GM19351 (cell line): ENCODE measurements at regions not wholly inside any gene's neighbourhood (a gene's known extent, or its start where the extent isn't known, plus 50 kb on each side); places are given as distances from the start of the nearest gene placed in this dataset.
A peak's percentile ranks its signal among the peaks of the same experiment; 100 is the strongest.

Experiments used
- ATAC-seq: cut with Tn5 transposase; IDR thresholded peaks from one replicate; pipeline ENCODE4 v1.9.1; 2021; ENCODE audit warnings: mild to moderate bottlenecking, moderate library complexity; ENCODE audit not compliant: unreplicated experiment

DNA sequence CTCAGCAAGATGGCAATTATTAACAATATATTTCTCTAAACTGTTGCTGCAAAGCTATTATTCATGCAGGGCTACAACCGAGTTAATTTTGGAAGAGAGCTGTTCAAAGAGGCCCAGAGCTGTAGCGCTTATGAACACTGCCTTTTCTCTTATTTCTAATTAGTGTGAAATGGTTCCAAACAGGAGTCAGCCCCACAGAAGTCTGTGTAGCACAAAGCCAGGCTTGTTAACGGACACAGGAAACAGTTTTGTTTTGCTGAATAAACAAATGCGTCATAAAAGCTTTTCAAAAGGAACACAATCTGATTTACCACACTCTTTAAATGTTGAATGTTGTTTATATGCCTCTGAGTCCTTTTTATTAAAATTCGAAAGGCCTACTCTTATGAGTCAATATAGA, 396.5 kb downstream of the ANXA1 start:
- ATAC-seq = no peak

DNA sequence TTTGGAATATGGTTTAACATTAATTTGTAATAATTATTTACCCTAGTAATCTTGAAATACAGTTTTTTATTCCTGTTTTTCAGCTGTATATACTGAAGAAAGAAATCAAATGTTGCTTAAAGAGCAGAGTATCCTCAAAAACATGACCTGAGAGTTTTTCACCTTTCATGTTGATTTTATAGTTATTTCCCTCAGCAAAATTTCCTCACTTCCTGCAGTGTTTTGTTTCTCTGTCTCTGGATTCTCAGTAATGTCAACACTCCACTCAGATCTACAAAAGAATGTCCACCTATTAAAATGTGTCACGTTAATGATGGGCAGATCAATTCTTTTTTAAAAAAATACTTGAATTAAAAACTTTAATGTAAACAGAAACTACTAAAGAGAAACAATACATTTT, 398.3 kb downstream of the ANXA1 start:
- no peak for ATAC-seq

DNA sequence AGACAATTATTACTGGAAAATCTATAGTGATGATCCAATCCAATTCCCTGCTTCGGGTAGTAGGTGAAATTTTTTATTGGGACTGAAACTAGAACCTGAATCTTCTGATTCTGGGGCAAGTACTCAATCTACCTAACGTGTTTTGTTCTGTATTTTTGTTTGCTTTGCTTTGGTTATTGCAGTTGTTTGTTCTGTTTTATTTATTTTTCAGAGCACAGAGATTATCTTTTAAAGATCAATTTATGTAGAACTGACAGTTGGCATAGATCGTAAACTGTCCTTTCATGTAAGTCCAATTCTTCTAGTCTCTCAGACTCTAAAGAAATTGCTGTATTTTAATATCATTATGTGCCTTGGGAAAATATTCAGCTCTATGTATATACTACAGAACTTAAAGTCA, 401.6 kb downstream of the ANXA1 start:
- ATAC-seq = no peak

DNA sequence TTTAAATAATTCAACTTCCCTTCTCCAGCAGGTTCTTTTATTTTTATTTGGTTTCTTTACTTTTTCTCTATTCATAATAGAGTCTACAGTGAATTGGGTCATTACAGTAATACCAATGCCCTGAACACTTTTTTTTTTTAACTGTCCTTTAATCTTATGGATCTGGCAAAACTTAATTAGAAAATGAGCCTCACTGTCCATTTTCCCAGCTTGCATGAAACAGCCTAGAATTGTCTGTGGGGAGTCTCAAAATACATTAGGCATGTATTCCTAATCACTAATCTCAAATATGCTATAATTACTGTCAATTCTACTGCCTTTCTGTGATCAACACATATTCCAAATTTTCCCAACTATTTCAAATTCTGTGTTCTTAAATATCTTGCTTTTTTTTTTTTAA, 406.8 kb downstream of the ANXA1 start:
- ATAC-seq = no peak

DNA sequence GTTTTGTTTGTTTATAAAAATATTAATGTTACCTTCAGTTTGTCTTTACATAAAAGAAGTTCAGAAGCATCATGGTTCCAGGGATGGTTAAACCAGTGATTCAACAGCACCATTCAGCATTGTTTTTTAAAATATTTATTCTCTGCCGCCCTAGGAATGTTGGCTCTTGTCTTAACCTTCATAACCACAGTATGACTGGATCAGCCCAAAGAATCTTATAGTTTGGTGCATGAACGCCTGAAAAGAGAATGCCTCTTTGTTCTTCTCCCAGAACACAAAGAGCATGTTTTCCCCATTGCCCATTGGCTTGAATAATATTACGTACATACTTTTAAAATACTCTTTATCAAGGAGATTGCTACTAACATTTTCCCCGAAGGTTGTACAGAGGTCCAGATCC, 413.4 kb downstream of the ANXA1 start:
- ATAC-seq = no peak

DNA sequence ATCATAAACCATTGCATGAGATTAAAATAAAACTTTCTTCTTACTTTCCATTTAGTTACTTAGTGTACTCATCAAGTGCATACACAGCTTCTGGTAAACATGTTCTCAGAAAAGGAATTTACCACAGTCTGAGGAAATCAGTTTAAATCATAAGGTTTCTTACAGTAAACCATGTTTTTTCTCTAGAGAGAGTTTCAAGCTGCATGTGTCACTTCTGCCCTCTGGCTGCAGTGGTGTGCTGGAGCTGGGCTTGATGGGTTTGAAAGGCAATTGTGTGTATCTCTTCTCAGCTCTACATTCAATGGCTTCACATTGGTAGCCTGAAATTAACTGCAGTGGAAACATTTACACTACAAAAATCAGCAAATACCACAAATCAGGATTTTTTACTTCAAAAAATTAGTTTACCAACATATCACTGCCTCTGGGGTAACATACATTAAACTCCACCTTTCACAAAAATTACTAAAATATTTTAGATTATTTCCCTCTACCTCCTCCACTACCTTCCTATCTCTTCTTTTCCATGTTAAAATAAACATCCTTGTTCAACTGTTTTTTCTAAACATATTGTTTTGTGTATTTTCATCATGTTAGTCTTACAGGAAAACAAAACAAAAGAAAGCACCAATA, 414.3 kb downstream of the ANXA1 start:
- no peak for ATAC-seq

DNA sequence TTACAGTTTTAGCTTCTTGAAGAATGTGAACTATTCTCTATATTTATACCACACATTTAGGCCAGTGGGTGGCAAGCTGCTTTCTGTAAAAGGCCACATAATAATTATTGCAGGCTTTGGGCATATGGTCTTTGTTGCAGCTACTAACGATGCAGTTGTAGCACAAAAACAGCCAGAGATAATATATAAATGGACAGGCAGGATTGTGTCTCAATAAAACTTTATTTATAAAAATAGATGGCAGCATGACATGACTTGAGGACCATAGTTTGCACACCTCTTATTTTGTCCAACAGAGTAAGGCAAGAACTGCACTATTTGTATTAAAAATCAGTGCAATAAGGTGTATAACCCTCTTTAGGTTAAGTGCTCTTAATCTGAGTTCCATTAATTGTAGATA, 415.0 kb downstream of the ANXA1 start:
- ATAC-seq = no peak

DNA sequence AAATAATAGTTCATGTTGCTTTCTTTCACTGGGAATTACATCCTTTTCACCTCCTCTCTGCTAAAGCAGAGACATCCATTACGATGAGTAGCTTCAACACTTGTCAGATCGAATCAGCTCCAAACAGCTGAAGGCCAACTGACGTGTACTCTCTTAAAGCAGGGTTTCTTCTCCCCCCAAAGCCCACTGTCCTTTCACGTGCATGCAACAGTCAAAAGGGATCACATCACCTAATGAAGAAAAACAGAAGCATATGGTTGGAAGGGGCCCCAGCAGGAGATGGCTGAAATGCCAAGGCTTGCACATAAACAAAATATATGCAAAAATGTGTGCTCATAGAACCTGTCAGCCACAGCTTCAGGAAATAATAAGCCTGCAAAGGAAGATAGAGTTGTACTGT, 421.6 kb downstream of the ANXA1 start:
- no peak for ATAC-seq

DNA sequence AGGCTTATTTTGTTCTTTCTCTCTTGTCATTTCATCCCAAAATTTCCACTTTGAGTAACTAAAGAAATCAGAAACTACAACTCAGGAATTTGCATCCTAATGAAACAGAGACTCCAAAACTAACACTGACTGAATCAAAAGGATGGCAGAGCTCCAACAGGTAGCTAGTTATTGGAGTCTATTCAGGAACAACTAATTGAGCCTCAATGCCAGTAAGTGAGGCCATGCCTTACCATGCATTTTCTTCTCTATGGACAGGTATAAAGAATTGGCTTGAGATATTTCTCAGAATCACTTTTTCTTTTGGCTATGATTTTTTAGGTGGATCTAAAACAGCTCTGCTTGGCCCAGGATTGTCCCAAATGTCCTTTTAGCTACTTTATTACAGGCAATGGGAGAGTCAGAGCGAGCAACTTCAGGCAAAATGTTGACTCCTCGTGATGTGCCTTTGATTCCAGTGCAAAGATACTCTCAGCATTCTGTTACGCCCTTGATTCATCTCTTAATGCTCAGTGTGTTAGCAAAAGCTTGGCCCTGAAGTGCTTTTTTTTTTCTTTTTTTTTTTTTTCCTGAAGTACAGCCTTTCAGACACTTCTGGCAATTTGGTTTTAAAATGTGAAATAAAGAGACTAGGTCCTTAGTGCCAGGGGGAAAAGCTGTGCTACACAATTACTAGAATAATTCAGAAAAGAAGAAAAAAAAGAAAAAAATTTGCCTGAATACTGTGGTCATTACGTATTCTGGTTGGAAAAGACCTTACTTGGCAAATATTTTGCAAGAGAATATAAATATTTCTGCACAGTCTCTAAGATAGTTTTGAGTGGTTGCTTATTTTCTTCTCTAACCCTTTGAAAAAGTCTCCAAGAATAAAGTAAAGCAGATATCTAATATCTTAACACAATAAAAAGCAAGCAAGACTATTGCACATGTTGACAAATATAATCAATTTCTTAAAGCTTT, 423.7 kb downstream of the ANXA1 start:
- ATAC-seq = no peak

DNA sequence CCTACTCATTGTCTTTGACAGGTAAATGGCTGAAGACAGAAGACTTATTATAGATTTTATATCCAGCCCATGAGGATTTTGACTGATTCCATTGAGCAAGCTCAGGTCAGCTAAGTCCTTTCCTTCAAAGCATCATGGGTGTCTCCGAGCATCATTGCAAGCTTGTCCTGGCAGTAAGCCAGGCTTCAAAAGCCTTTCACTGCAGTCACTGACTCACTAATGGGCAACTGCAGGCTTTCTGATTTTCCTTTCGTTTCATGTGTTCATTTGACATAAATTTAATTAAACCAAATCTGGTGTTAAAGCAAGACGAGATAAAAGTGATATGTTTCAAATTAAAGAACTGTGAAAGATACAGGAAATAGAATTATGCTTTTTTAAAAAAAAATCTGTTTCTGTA, 426.2 kb downstream of the ANXA1 start:
- ATAC-seq = no peak

DNA sequence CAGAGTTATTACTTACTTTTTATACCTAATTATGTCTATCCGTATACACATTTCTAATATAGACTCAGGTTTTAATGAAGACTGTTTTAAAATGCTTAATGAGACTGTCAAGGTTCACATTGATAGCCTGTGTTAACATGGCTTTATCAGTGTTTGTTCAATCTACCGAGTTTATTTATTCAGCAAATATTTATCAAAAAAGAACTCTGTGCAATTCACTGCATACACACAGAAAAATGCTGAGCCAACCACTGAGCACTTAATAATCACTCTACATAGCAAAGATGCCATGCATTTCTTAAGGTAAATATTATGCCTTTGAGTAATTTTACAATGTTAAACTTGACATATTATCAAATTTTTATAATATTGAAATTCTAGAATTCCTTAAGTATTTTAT, 428.2 kb downstream of the ANXA1 start:
- no peak for ATAC-seq

DNA sequence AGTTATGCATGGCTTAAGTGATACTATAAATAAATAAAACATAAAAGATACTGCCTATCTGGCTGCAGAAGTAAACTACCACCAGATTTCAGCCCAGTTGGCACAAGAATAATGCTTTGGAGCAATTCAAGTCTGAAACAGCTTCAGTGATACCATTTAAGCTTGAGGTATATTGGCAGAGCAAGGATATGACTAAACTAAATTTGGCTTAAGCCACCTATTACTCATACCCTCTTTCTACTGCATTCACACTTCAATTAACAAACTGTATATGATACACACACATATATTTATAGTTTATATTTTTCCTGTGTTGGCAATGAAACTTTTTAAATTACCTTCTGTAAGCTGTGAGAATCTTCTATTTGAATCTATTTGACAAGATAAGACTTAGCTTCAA, 431.9 kb downstream of the ANXA1 start:
- ATAC-seq = no peak

DNA sequence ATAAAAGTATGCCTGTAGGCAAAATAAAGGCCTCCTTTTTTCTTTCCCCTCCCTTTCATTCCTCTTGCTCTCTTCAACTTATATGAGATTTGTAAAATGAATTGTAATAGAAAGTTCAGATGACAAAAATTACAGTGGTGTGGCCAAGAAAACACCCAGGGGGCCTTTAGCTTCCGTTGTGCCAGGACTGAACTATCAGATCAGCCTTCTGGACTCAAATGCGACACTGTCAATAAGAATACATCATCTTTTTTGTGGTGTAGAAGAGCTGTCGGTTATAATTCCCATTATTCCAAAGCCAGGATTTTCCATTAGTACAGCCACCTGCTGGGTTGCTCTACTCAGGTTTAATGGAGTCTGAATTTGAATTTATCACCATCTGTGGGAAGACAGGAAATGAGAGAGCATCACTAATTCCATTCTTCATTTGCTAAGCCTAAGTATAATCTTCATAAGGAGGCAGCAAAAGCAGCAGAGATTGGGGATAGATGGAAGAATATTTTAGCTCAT, 443.4 kb downstream of the ANXA1 start:
- ATAC-seq = no peak

DNA sequence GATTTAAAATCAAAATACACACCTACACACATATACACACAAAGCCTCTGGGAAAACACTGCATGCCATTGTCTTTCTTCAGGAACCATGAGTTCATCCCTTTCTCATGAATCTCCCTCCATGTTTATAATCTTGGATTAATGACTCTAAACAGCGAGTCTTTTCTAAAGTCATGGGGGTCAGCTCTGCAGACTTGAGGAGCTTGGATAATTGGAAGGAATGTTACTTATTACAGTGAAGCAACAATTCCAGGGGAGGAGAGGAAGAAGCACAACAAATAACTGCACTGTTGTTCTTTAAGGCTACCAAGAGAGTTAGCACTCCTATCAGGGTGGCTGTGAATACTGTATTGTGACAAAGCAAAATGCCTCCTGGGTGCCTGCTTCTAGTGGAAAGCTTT, 444.7 kb downstream of the ANXA1 start:
- ATAC-seq = no peak

DNA sequence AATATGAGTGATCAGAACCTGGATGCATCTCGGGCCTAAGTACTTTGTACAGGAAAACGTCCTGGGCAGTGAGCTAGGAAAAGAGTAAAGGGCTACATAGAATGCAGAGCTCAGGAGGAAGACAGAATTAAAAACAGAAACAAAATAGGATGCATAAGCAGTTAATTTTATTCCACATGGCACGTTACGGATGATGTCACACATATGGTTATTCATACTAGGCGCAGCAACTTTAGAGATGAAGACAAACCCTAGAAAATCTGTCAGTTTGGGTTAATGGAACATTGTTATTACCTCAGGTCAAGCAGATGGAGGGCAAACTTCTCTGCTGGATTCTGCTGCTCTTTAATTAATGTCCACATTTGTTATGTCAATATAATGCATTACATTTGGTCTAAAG, 445.4 kb downstream of the ANXA1 start:
- no peak for ATAC-seq

DNA sequence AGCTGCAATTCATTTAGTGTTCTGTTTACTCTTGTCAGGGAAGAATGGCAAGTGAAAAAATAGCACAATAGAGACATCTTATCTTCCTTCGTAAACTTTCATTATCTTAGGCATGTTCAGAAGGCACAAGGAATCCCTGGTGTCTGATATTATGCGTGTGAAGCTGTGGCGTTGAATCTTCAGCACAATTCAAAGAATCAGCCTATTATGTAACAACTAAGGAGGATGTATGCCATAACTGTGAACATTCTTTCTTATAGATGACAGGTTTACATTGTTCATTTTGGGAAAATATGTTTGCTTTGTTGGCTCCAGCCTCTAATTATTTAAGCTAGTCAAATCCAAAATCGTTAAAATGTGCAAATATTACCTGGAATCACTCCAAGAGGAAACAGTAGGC, 446.1 kb downstream of the ANXA1 start:
- ATAC-seq = no peak

DNA sequence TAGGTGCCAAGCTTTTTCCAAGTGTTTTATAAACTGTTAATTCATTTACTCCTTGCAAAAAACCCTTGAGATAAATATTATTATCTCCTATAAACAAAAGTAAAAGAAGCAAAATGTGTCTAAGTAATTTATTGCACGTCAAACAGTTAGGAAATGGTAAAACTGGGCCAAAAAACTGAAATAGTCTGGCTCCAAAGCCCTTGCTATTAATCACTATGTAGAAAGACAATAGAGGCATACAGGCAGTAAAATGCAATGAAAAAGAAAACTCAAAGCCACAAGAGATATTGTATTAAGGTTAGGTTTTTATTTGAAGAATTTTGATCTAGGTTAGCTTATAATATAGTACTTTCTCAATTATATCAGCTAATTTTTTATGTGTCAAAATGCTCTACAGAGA, 457.7 kb downstream of the ANXA1 start:
- no peak for ATAC-seq

DNA sequence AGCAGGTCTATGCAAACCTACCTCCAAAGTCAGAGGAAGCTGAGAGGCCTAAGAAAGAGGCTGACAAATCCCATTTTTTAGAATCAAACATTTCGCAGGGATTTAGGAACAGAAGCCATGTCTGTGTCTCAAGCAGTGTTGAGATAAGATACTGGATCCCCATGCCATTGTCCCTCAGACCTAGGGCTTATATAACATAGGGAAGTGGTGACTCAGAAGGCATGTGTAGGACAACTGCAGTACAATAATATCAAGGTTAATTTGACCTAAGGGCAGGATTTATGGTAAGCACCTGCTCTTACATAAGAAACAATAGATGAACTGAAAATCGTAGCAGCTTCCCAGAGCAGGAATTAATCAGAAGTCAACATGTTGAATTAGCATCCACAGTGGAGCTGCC, 459.4 kb downstream of the ANXA1 start:
- ATAC-seq = no peak

DNA sequence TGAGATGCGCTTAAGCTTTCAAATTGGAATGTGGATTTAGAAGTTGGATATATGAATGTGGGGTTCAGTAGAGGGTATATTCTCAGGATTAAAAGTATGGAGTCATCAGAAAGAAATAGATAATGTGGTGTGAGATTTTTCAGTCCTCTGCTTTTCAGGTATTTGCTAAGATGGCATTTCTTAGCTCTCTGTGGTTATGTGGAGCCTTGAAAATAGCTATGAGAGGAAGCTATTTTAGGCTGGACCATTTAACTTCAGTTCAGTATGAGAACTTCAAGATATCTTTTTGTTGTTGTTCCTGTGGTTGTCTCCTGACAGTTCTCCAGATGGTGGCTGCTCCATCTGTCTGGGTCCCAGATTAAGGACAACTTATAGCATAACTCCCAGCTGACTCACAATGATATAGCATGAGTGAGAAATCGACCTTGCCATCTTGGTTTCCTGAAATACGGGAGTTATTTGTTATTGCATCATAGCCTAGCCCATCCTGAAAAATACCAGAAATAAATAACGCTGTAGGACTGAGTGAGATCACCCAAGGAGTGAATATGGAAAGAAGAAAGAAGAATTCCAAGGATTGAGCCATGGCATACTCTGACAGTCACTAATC, 461.5 kb downstream of the ANXA1 start:
- ATAC-seq = no peak

DNA sequence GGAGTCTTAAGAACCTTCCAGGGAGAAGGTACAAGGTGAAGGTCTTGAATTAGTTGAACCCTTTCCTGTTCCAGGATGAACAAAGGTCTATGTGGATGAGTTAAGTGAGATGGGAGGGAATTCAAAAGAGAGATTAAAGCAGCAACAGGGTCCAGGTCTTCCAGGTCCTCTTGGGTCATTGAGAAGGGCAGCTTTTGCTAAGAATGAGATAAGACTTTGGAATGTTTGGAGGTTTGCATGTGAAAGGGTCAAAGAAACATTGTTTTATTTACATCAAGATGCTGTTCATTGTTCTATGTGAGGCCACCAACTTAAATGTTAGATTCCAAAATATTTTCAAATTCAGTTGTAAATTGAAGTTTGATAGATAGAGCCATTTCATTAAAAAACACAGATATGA, 463.9 kb downstream of the ANXA1 start:
- ATAC-seq = no peak

DNA sequence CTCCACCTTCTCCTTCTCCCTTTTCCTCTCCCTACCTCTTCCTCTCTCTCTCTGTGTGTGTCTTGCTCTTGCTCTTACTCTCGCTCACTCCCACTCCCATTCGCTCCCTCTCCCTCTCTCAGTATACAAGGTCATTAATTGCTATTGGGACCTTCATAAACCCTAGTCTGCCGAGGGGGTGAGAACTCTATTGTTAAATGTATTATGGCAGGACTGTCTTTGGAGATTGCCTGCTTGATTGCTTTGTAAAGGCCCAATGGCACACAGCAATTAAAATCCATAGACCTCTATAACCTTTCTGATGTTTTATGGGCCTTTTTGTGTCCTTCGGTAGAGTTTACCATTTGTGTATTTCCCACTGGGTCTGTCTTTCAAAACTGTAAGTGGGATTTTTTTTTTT, 465.9 kb downstream of the ANXA1 start:
- ATAC-seq = no peak

DNA sequence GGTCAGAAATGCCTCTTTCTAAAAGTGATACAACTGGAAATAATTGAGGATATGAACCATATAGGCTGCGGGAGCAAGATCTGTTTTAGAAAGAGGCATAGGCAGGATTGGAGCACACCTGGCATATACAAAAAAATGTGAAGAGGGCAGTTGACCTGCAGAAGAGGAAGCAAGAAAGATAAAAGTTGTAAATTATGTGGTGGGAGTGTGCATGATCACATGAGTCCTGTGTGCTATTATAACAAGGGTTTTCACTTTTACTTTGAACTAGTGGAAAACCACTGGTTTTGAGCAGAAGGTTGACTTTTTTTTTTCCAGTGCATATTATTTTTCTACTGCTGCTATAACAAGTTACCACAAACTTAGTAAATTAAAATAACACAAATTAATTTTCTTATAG, 489.3 kb downstream of the ANXA1 start:
- peak; percentile 79 for ATAC-seq
